ENCODE measurements at regions not wholly inside any gene's neighbourhood (a gene's known extent, or its start where the extent isn't known, plus 50 kb on each side); places are given as distances from the start of the nearest gene placed in this dataset.

DNA sequence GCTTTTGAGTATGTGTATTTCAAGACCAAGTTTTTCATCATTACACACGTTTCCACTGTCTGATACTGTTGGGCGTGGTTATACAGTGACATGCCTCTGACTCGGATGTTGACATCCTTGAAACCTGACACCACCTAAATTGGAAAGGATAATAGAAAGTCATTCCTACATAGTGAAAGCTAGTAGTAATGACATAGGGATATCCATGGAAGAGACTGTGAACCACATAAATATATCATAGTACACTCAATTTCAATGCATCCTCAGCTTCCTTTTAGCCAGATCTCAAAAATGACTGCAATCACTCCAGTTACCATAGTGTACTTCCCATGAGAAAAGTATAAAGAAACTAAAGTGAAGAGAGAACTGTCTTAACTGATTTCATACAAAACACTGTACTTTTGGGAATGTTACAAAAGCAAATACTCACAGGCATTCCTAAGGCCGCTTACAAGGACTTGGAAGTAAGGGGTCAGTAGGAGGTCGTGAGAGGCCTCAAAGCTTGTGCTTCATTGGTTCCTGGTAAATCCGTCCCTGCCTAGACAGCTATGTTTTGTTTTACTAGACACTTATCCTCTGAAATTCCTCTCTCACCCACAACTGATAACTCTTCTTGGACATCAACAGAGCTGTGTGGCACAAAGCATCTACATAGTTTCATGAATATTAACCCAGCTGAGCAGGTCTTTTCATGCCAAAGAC, 71.8 kb upstream of the VWDE start:
- TF ChIP-seq, protein P1, sequence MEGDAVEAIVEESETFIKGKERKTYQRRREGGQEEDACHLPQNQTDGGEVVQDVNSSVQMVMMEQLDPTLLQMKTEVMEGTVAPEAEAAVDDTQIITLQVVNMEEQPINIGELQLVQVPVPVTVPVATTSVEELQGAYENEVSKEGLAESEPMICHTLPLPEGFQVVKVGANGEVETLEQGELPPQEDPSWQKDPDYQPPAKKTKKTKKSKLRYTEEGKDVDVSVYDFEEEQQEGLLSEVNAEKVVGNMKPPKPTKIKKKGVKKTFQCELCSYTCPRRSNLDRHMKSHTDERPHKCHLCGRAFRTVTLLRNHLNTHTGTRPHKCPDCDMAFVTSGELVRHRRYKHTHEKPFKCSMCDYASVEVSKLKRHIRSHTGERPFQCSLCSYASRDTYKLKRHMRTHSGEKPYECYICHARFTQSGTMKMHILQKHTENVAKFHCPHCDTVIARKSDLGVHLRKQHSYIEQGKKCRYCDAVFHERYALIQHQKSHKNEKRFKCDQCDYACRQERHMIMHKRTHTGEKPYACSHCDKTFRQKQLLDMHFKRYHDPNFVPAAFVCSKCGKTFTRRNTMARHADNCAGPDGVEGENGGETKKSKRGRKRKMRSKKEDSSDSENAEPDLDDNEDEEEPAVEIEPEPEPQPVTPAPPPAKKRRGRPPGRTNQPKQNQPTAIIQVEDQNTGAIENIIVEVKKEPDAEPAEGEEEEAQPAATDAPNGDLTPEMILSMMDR (conservative IDR thresholded peaks at IDR 0.05; ENCODE audit: low read depth, low read length): no peak
- TF ChIP-seq EZH2 (IDR thresholded peaks at IDR 0.05; ENCODE audit: low read length, unreplicated experiment): no peak
- no peak for TF ChIP-seq EZH2phosphoT487 (IDR thresholded peaks at IDR 0.05; ENCODE audit: borderline replicate concordance, low read length)

All from PC-3 (cell line).